T1000 (cell line): ENCODE measurements at regions not wholly inside any gene's neighbourhood (a gene's known extent, or its start where the extent isn't known, plus 50 kb on each side); places are given as distances from the start of the nearest gene placed in this dataset.
"Not testable (repeated sequence)": the region's sequence is repeated elsewhere in the genome, so short reads cannot be mapped to it uniquely, and the experiment has no call there.

Source experiments
- DNase-seq: peaks from one replicate; lab custom pipeline; 2025; ENCODE audit warnings: mixed read lengths; lab: John Stamatoyannopoulos, UW

- no peak for DNase-seq
Observed at GRCh38 chr6:145112711-145113148, 622.6 kb downstream of the EPM2A start.

DNA sequence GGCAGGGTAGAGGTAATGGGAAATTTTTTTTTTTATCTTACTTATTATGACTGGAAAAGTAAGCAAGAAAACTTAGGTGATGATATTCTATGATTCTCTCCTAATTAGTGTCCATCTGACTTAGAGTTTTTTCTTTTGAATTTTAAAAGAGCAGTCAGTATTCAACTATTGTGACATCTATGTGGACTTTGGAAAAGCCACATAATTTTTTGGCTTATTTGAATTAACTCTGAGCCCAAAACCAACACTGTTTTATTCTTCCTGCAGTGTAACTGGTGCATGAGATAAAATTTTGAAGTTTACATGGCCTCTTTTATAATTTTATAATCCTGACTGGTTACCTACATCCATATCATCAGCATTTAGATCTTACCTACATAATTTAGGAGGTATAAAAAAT lies 619.7 kb downstream of the EPM2A start:
- no peak for DNase-seq

DNA sequence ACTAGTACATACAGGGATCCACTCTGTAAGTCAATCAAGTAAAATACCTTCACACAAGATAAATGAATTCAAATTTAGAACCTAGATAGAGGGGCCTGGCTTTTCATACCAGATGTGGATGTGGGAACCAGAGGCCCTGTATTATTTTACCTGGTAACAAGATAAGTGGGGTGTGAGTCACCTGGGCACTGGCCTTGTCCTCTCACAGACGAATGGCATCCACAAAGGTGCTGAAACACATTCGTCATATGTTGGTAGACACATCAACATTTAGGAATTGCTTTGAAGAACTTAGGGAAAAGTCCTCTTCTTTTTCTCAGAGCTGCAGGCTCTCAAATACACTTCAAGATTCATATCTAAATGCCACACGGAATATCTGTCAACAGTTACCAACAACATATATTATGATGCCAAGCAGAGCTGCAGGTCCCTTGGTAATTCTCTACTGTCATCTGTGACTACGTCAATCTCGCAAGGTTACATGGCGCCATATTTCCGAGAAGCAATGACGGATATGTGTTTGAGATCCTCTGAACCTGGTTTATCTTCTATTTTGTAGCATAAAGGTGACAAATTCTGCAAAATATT lies 618.6 kb downstream of the EPM2A start:
- no peak for DNase-seq

GRCh38 chr6:145118224-145118623 lies 617.1 kb downstream of the EPM2A start:
- no peak for DNase-seq

GRCh38 chr6:145119081-145119480 lies 616.2 kb downstream of the EPM2A start:
- DNase-seq = no peak

GRCh38 chr6:145132709-145133108 lies 602.6 kb downstream of the EPM2A start:
- DNase-seq = no peak

- no peak for DNase-seq
Observed at GRCh38 chr6:145135702-145136101, 599.6 kb downstream of the EPM2A start.

- DNase-seq = no peak
Observed at GRCh38 chr6:145137425-145137824, 597.9 kb downstream of the EPM2A start.

- DNase-seq = no peak
Observed at GRCh38 chr6:145138469-145139139, 596.7 kb downstream of the EPM2A start.

DNA sequence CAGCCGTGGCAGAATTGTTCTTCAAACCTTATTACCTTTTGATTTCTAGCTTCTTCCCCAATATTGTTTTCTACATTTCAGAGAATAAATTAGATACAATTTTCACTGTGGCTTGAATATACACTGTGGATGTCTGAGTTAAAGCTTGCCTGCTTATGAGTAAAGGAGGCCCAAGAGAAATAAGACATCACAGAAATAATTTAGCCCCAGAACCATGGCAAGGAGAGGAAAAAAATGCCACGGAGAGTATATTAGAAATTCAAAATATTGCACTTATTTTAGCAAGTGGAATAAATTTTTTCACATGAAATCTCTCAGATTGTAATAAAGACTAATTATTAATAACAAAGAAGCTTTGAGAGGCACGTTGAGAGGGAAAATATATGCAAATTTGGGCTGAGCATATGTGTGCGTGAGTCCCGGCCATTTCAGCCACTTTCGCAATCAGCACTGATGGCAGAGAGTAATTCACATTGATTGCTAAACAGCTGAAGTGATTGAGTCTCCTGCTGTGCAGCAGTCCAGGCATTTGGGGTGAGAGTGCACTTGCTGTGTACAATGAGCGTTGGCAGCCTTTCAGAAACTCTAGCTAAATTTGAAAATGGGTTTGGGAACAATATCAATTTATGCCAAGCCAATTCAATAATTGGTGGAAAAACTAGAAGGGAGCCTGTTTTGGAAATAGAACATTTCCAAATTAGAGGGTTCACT lies 596.0 kb downstream of the EPM2A start:
- DNase-seq = no peak

GRCh38 chr6:145139895-145140294 lies 595.4 kb downstream of the EPM2A start:
- DNase-seq = no peak

DNA sequence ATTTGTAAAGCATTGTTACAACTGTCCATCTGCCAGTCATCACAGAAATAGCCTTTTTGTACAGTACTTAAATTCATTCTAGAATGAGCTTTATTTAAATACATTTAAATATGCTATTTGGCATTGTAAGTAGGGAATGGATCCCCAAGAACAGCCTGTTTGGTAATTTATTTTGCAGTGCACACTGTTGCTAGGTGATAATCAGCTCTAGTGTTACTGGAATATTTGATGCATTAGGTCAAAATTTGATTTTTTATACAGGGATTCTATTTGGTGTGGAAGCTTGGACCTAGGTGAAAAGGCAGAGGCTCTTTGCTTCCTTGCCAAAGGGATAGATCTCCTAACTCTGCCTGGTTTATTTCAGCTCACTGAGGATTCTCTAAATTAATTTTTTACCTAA lies 593.7 kb downstream of the EPM2A start:
- DNase-seq = no peak

GRCh38 chr6:145142958-145143357 lies 592.4 kb downstream of the EPM2A start:
- DNase-seq = no peak

GRCh38 chr6:145143379-145143778 lies 591.9 kb downstream of the EPM2A start:
- no peak for DNase-seq

DNA sequence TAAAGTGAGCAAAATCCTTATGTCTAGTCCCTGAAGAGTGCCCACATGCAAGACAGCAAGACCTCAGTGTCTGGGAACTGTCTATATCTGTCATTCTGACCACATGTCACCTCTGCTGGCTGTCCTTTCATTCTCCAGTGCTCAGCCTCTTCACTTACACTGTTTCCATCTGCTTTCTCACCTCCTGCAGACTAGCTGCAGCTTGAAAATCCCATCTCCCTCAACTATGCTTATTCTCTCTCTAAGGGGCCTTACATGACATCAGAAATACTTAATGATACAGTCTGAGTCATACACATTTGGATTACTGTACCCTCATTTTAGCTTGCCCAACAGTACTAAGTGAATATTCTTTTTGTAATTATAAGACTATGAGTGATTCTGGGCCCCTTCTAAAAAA lies 587.8 kb downstream of the EPM2A start:
- no peak for DNase-seq

GRCh38 chr6:145147981-145148749 lies 587.2 kb downstream of the EPM2A start:
- DNase-seq = peak; percentile 78

- no peak for DNase-seq
Observed at GRCh38 chr6:145148776-145149175, 586.5 kb downstream of the EPM2A start.

DNA sequence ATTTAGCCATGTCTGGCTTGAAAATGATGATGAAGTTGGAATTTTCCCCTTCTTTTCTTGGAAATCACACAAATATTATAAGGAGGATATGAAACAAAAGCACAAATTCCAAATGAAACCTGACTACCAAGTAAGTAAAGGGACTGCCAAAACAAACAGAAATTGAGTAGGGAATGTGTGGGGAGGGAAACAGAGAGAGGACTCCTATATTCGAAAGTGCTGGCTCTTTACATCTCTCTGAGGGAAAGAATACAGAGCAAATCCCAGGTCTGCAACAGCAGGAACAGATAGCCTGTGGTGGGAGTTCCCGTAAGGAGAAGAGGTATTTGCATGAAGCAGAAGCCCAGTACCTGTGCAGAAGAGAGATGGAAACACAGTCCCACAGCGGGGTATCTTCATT lies 583.7 kb downstream of the EPM2A start:
- no peak for DNase-seq

DNA sequence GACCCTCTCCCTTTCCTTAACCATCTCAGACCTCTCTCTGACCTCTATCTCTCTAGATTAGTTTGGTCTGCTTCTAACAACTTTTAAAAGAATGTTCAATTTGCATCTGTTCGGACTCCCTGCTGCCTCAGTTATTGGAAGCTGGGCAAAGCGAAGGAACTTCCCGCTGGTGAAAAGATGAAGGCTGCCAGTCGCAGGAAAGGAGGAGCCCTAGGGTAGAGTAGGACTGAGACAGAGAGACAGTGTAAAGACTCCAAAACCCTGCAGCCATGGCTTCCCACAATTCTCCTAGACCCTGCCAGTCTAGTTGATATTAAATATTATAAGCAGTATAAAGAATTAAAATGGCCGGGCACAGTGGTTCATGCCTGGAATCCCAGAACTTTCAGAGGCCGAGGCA lies 581.8 kb downstream of the EPM2A start:
- DNase-seq = no peak

DNA sequence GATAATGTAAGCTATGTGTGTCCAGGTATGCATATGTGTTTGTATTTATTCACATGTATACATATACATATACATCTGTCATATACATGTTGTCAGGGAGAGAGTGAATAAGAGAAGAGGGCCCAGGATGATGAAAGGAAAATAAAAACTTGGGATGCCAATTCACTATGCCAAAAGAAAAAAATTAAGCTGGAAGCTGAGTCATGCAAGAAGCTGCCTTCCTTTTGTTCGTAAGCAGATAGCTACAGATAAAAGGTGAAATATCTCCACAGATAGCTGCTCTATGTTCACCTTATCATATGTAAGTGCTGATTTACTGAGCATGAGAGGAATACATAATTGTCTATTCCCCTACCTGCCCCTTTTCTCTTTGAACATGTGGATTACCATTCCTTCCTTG lies 579.9 kb downstream of the EPM2A start:
- DNase-seq = no peak

GRCh38 chr6:145155873-145156782 lies 579.2 kb downstream of the EPM2A start:
- no peak for DNase-seq

GRCh38 chr6:145158636-145159035 lies 576.7 kb downstream of the EPM2A start:
- not testable (repeated sequence) for DNase-seq
